Naive thymus-derived CD4-positive, alpha-beta T cell (primary cell): ENCODE measurements at regions not wholly inside any gene's neighbourhood (a gene's known extent, or its start where the extent isn't known, plus 50 kb on each side); places are given as distances from the start of the nearest gene placed in this dataset.

ENCODE experiments used
- ATAC-seq: fragments of 150-1000 bp; cut with Tn5 transposase; 2 replicates; pipeline ENCODE4 v1.10.0; 2021; ENCODE audit warnings: mild to moderate bottlenecking, moderate library complexity
- CTCF ChIA-PET: fragments of 350-600 bp; sonication (Branson Sonifier 250); formaldehyde crosslinking; loops from one replicate; lab custom pipeline; 2021; ENCODE audit warnings: antibody characterized with exemption; lab: Charles Lee
- POLR2A ChIA-PET: fragments of 350-600 bp; sonication (Branson Sonifier 250); formaldehyde crosslinking; loops from one replicate; lab custom pipeline; 2021; ENCODE audit warnings: antibody characterized with exemption, inconsistent platforms; lab: Charles Lee
- DNase-seq, 9 donors: peaks; one replicate each; pipeline versions ENCODE4 v3.0.0 to v3.0.0-alpha.2; 2020 to 2022; ENCODE audit warnings: mixed read lengths in 1 of 9
- H3K27ac ChIP-seq: one replicate; pipeline ENCODE4 v1.7.0; 2013; ENCODE audit warnings: mild to moderate bottlenecking, low read depth, low read length, moderate library complexity
- H3K27me3 ChIP-seq, 2 donors: one replicate each; pipeline ENCODE4 v1.7.0; 2013; ENCODE audit warnings: low read length in 2 of 2, mild to moderate bottlenecking in 2 of 2, moderate library complexity in 2 of 2; ENCODE audit not compliant: control insufficient read depth in 2 of 2, insufficient read depth in 2 of 2
- H3K36me3 ChIP-seq, 3 experiments: 1 replicate in 2 of 3; 2 replicates in 1 of 3; pipeline ENCODE4 v1.7.0; 2013; ENCODE audit warnings: low read length in 3 of 3, mild to moderate bottlenecking in 3 of 3, moderate library complexity in 1 of 3; ENCODE audit not compliant: insufficient read depth in 3 of 3, control insufficient read depth in 2 of 3
- H3K4me1 ChIP-seq, 2 donors: one replicate each; pipeline ENCODE4 v1.7.0; 2013; ENCODE audit warnings: low read length in 2 of 2, mild to moderate bottlenecking in 2 of 2, moderate library complexity in 1 of 2; ENCODE audit not compliant: control insufficient read depth in 2 of 2, insufficient read depth in 2 of 2
- H3K4me3 ChIP-seq: 2 replicates; pipeline ENCODE4 v1.7.0; 2013; ENCODE audit warnings: mild to moderate bottlenecking, low read length
- H3K9me3 ChIP-seq, 3 experiments: 1 replicate in 2 of 3; 2 replicates in 1 of 3; pipeline ENCODE4 v1.7.0; 2013; ENCODE audit warnings: low read length in 3 of 3; ENCODE audit not compliant: control insufficient read depth in 2 of 3
- H3K27ac Mint-ChIP-seq, 9 donors: one replicate each; pipeline ENCODE4 v1.8.0; 2020 to 2022; ENCODE audit warnings: mixed read lengths in 9 of 9, mild to moderate bottlenecking in 8 of 9, moderate library complexity in 5 of 9, inconsistent platforms in 2 of 9
- H3K27me3 Mint-ChIP-seq, 5 donors: one replicate each; pipeline ENCODE4 v1.8.0; 2021 to 2022; ENCODE audit warnings: mixed read lengths in 5 of 5, mild to moderate bottlenecking in 1 of 5
- H3K36me3 Mint-ChIP-seq, 5 donors: one replicate each; pipeline ENCODE4 v1.8.0; 2020 to 2022; ENCODE audit warnings: mixed read lengths in 5 of 5, mild to moderate bottlenecking in 3 of 5, inconsistent platforms in 1 of 5
- H3K4me1 Mint-ChIP-seq, 7 donors: one replicate each; pipeline ENCODE4 v1.8.0; 2020 to 2022; ENCODE audit warnings: mixed read lengths in 7 of 7, mild to moderate bottlenecking in 3 of 7, inconsistent platforms in 1 of 7
- H3K4me3 Mint-ChIP-seq, 10 donors: one replicate each; pipeline ENCODE4 v1.8.0; 2020 to 2022; ENCODE audit warnings: mild to moderate bottlenecking in 10 of 10, mixed read lengths in 10 of 10, moderate library complexity in 6 of 10, inconsistent platforms in 2 of 10
- H3K9me3 Mint-ChIP-seq, 11 donors: one replicate each; pipeline ENCODE4 v1.8.0; 2020 to 2022; ENCODE audit warnings: mixed read lengths in 11 of 11, mild to moderate bottlenecking in 4 of 11, inconsistent platforms in 1 of 11, moderate library complexity in 1 of 11
- intact Hi-C, 2 donors: fragments of 100-400 bp; cut with micrococcal nuclease; formaldehyde crosslinking; loops; one replicate each; pipeline ENCODE4 v1.15.1; 2023

- no peak overlapping the region for H3K4me3 ChIP-seq
- Mint-ChIP-seq H3K27ac (no peak overlapping the region), H3K4me1 (no peaks in the 10 kb centered on the region), H3K9me3 (no peaks in the 10 kb centered on the region), H3K4me3 (no peak overlapping the region), H3K36me3 (no peaks in the 10 kb centered on the region), H3K27me3 (peaks cover 0 to 19% (median 9%) of the 10 kb centered on the region in 5 donors)
- CTCF ChIA-PET = no interaction called here
- POLR2A ChIA-PET = no interaction called here
- no peak for DNase-seq
- no peak for ATAC-seq
- H3K9me3 ChIP-seq = no peaks in the 10 kb centered on the region
- H3K27me3 ChIP-seq = no peaks in the 10 kb centered on the region
- no peak overlapping the region for H3K27ac ChIP-seq
- intact Hi-C loops = no loop called here
- H3K4me1 ChIP-seq = no peaks in the 10 kb centered on the region
- no peaks in the 10 kb centered on the region for H3K36me3 ChIP-seq
Observed at GRCh38 chr2:71788186-71788525, 334.8 kb downstream of the DYSF start.

GRCh38 chr2:71787476-71788185, 334.3 kb downstream of the DYSF start:
- no peaks in the 10 kb centered on the region for H3K4me1 ChIP-seq
- no peak for DNase-seq
- ChIA-PET POLR2A (no interaction called here), CTCF (no interaction called here)
- ATAC-seq = no peak
- no peaks in the 10 kb centered on the region for H3K27me3 ChIP-seq
- H3K4me1 Mint-ChIP-seq = no peaks in the 10 kb centered on the region
- H3K27ac ChIP-seq = no peak overlapping the region
- intact Hi-C loops = no loop called here
- H3K36me3 Mint-ChIP-seq = no peaks in the 10 kb centered on the region
- H3K36me3 ChIP-seq = no peaks in the 10 kb centered on the region
- H3K9me3 Mint-ChIP-seq = no peaks in the 10 kb centered on the region
- peaks cover 0 to 23% (median 9%) of the 10 kb centered on the region in 5 donors for H3K27me3 Mint-ChIP-seq
- H3K9me3 ChIP-seq = no peaks in the 10 kb centered on the region
- H3K4me3 ChIP-seq = no peak overlapping the region
- no peak overlapping the region for H3K27ac Mint-ChIP-seq
- H3K4me3 Mint-ChIP-seq = no peak overlapping the region

- POLR2A ChIA-PET = no interaction called here
- no peaks in the 10 kb centered on the region for H3K9me3 ChIP-seq
- no peak overlapping the region for H3K27ac ChIP-seq
- Mint-ChIP-seq H3K9me3 (no peaks in the 10 kb centered on the region), H3K36me3 (no peaks in the 10 kb centered on the region), H3K4me1 (no peaks in the 10 kb centered on the region), H3K4me3 (no peak overlapping the region), H3K27me3 (peaks cover 0 to 23% (median 9%) of the 10 kb centered on the region in 5 donors), H3K27ac (no peak overlapping the region)
- H3K4me3 ChIP-seq = no peak overlapping the region
- H3K27me3 ChIP-seq = no peaks in the 10 kb centered on the region
- DNase-seq (no peak), ATAC-seq (no peak)
- no peaks in the 10 kb centered on the region for H3K36me3 ChIP-seq
- CTCF ChIA-PET = no interaction called here
- intact Hi-C loops = no loop called here
- H3K4me1 ChIP-seq = no peaks in the 10 kb centered on the region
Observed at GRCh38 chr2:71787108-71787415, 333.7 kb downstream of the DYSF start.

GRCh38 chr2:71786291-71787107, 333.1 kb downstream of the DYSF start:
- Histone ChIP-seq H3K27ac (no peak overlapping the region), H3K27me3 (no peaks in the 10 kb centered on the region), H3K4me3 (no peak overlapping the region), H3K36me3 (no peaks in the 10 kb centered on the region), H3K9me3 (no peaks in the 10 kb centered on the region), H3K4me1 (no peaks in the 10 kb centered on the region)
- H3K27me3 Mint-ChIP-seq = peaks cover 0 to 23% (median 13%) of the 10 kb centered on the region in 5 donors
- ChIA-PET CTCF (no interaction called here), POLR2A (no interaction called here)
- no peaks in the 10 kb centered on the region for H3K4me1 Mint-ChIP-seq
- no peaks in the 10 kb centered on the region for H3K9me3 Mint-ChIP-seq
- no peak overlapping the region for H3K27ac Mint-ChIP-seq
- ATAC-seq = no peak
- H3K36me3 Mint-ChIP-seq = no peaks in the 10 kb centered on the region
- intact Hi-C loops = no loop called here
- DNase-seq = no peak
- H3K4me3 Mint-ChIP-seq = no peak overlapping the region

GRCh38 chr2:71785516-71785981, 332.2 kb downstream of the DYSF start:
- H3K4me3 Mint-ChIP-seq = no peak overlapping the region
- ChIA-PET CTCF (no interaction called here), POLR2A (no interaction called here)
- no peaks in the 10 kb centered on the region for H3K36me3 Mint-ChIP-seq
- peaks cover 0 to 27% (median 15%) of the 10 kb centered on the region in 5 donors for H3K27me3 Mint-ChIP-seq
- H3K4me1 Mint-ChIP-seq = no peaks in the 10 kb centered on the region
- Histone ChIP-seq H3K4me1 (no peaks in the 10 kb centered on the region), H3K27ac (no peak overlapping the region), H3K36me3 (no peaks in the 10 kb centered on the region), H3K4me3 (no peak overlapping the region), H3K27me3 (no peaks in the 10 kb centered on the region), H3K9me3 (no peaks in the 10 kb centered on the region)
- DNase-seq (peak in 1 of 9 donors; percentile 7), ATAC-seq (no peak)
- intact Hi-C loops = no loop called here
- peaks cover 0 to 2% (median 0%) of the 10 kb centered on the region in 11 donors for H3K9me3 Mint-ChIP-seq
- no peak overlapping the region for H3K27ac Mint-ChIP-seq

GRCh38 chr2:71784734-71785511, 331.6 kb downstream of the DYSF start:
- H3K4me1 Mint-ChIP-seq = no peaks in the 10 kb centered on the region
- CTCF ChIA-PET = no interaction called here
- Histone ChIP-seq H3K27ac (no peak overlapping the region), H3K36me3 (no peaks in the 10 kb centered on the region), H3K4me1 (no peaks in the 10 kb centered on the region), H3K9me3 (no peaks in the 10 kb centered on the region), H3K4me3 (no peak overlapping the region), H3K27me3 (no peaks in the 10 kb centered on the region)
- ATAC-seq (no peak), DNase-seq (no peak)
- intact Hi-C loops = no loop called here
- H3K9me3 Mint-ChIP-seq = peaks cover 0 to 2% (median 0%) of the 10 kb centered on the region in 11 donors
- POLR2A ChIA-PET = no interaction called here
- H3K4me3 Mint-ChIP-seq = no peak overlapping the region
- H3K36me3 Mint-ChIP-seq = no peaks in the 10 kb centered on the region
- no peak overlapping the region for H3K27ac Mint-ChIP-seq
- H3K27me3 Mint-ChIP-seq = peaks cover under 1 to 33% (median 15%) of the 10 kb centered on the region in 5 donors
